NT2/D1 (cell line): ENCODE measurements at regions not wholly inside any gene's neighbourhood (a gene's known extent, or its start where the extent isn't known, plus 50 kb on each side); places are given as distances from the start of the nearest gene placed in this dataset.

Experiments used
- SUZ12 ChIP-seq: IDR thresholded peaks from 2 replicates; pipeline ENCODE4 v1.6.1; 2011; ENCODE audit not compliant: insufficient read length, insufficient read depth; ENCODE audit errors: extremely low read depth
- YY1 ChIP-seq: IDR thresholded peaks from 2 replicates; pipeline ENCODE4 v1.6.1; 2011; ENCODE audit not compliant: insufficient read length, insufficient read depth
- ZNF274 ChIP-seq: IDR thresholded peaks from 2 replicates; pipeline ENCODE4 v1.6.1; 2011; ENCODE audit warnings: mild to moderate bottlenecking, low read depth, low read length

GRCh38 chr3:166104938-166105337, 267.7 kb upstream of the BCHE start:
- TF ChIP-seq ZNF274 (no peak), YY1 (no peak), SUZ12 (no peak)
